Endothelial cell (in vitro differentiated cells): ENCODE measurements at regions not wholly inside any gene's neighbourhood (a gene's known extent, or its start where the extent isn't known, plus 50 kb on each side); places are given as distances from the start of the nearest gene placed in this dataset.

Experiments
- DNase-seq: peaks from one replicate; pipeline ENCODE4 v3.0.0; 2021; ENCODE audit warnings: low spot score
- H3K27ac Mint-ChIP-seq: one replicate; pipeline ENCODE4 v1.8.0; 2021; ENCODE audit warnings: mixed read lengths, inconsistent platforms; ENCODE audit not compliant: unreplicated experiment
- H3K27me3 Mint-ChIP-seq: one replicate; pipeline ENCODE4 v1.8.0; 2021; ENCODE audit warnings: mild to moderate bottlenecking, moderate library complexity, mixed read lengths, inconsistent platforms; ENCODE audit not compliant: unreplicated experiment
- H3K36me3 Mint-ChIP-seq: one replicate; pipeline ENCODE4 v1.8.0; 2021; ENCODE audit warnings: mild to moderate bottlenecking, low read depth, mixed read lengths, inconsistent platforms; ENCODE audit not compliant: unreplicated experiment
- H3K4me1 Mint-ChIP-seq: one replicate; pipeline ENCODE4 v1.8.0; 2021; ENCODE audit warnings: mild to moderate bottlenecking, mixed read lengths, inconsistent platforms; ENCODE audit not compliant: unreplicated experiment
- H3K4me3 Mint-ChIP-seq: one replicate; pipeline ENCODE4 v1.8.0; 2021; ENCODE audit warnings: mild to moderate bottlenecking, mixed read lengths, inconsistent platforms; ENCODE audit not compliant: unreplicated experiment
- H3K9me3 Mint-ChIP-seq: one replicate; pipeline ENCODE4 v1.8.0; 2021; ENCODE audit warnings: mixed read lengths, inconsistent platforms; ENCODE audit not compliant: unreplicated experiment
- CTCF ChIP-seq: fragments of 200-600 bp; sonication (generic); IDR thresholded peaks from one replicate; pipeline ENCODE4 v1.5.0; 2021; ENCODE audit warnings: antibody characterized with exemption; ENCODE audit not compliant: unreplicated experiment

- Mint-ChIP-seq H3K36me3 (no peaks in the 10 kb centered on the region), H3K27ac (no peak overlapping the region), H3K4me3 (no peak overlapping the region), H3K27me3 (peaks cover 3% of the 10 kb centered on the region), H3K9me3 (no peaks in the 10 kb centered on the region), H3K4me1 (no peaks in the 10 kb centered on the region)
- DNase-seq, result no peak
- TF ChIP-seq CTCF, result no peak
Measured at GRCh38 chr22:49402169-49402568, 425.5 kb downstream of the BRD1 start.

GRCh38 chr22:49400941-49401598 is 426.6 kb downstream of the BRD1 start:
- no peaks in the 10 kb centered on the region for H3K9me3 Mint-ChIP-seq
- no peak overlapping the region for H3K27ac Mint-ChIP-seq
- no peak for DNase-seq
- peaks cover 3% of the 10 kb centered on the region for H3K27me3 Mint-ChIP-seq
- H3K4me1 Mint-ChIP-seq, result no peaks in the 10 kb centered on the region
- TF ChIP-seq CTCF, result no peak
- H3K36me3 Mint-ChIP-seq, result no peaks in the 10 kb centered on the region
- H3K4me3 Mint-ChIP-seq, result no peak overlapping the region

GRCh38 chr22:49400136-49400940 is 427.3 kb downstream of the BRD1 start:
- no peak for TF ChIP-seq CTCF
- peaks cover 3% of the 10 kb centered on the region for H3K27me3 Mint-ChIP-seq
- no peak for DNase-seq
- H3K9me3 Mint-ChIP-seq, result no peaks in the 10 kb centered on the region
- H3K27ac Mint-ChIP-seq, result no peak overlapping the region
- no peaks in the 10 kb centered on the region for H3K36me3 Mint-ChIP-seq
- no peaks in the 10 kb centered on the region for H3K4me1 Mint-ChIP-seq
- H3K4me3 Mint-ChIP-seq, result no peak overlapping the region

GRCh38 chr22:49398646-49399045 is 429.0 kb downstream of the BRD1 start:
- TF ChIP-seq CTCF, result no peak
- no peaks in the 10 kb centered on the region for H3K9me3 Mint-ChIP-seq
- H3K4me1 Mint-ChIP-seq, result no peaks in the 10 kb centered on the region
- H3K4me3 Mint-ChIP-seq, result no peak overlapping the region
- no peaks in the 10 kb centered on the region for H3K36me3 Mint-ChIP-seq
- H3K27me3 Mint-ChIP-seq, result peaks cover 3% of the 10 kb centered on the region
- DNase-seq, result no peak
- H3K27ac Mint-ChIP-seq, result no peak overlapping the region

- no peaks in the 10 kb centered on the region for H3K36me3 Mint-ChIP-seq
- H3K4me1 Mint-ChIP-seq, result no peaks in the 10 kb centered on the region
- no peaks in the 10 kb centered on the region for H3K9me3 Mint-ChIP-seq
- no peak overlapping the region for H3K27ac Mint-ChIP-seq
- H3K27me3 Mint-ChIP-seq, result peaks cover 3% of the 10 kb centered on the region
- no peak overlapping the region for H3K4me3 Mint-ChIP-seq
- no peak for DNase-seq
- no peak for TF ChIP-seq CTCF
Measured at GRCh38 chr22:49398115-49398514, 429.6 kb downstream of the BRD1 start.
